Activated CD8-positive, alpha-beta T cell treated with anti-CD3 and anti-CD28 coated beads, Interleukin-2, amount 10 ng/mL, durations not matched to agents 7 days and 5 days (primary cell): ENCODE measurements at regions not wholly inside any gene's neighbourhood (a gene's known extent, or its start where the extent isn't known, plus 50 kb on each side); places are given as distances from the start of the nearest gene placed in this dataset.
"Not testable (repeated sequence)": the region's sequence is repeated elsewhere in the genome, so short reads cannot be mapped to it uniquely, and the experiment has no call there.

Source experiments
- ATAC-seq: fragments of 150-1000 bp; cut with Tn5 transposase; one replicate; pipeline ENCODE4 v1.10.0; 2021; ENCODE audit warnings: moderate library complexity
- CTCF ChIA-PET: fragments of 350-600 bp; sonication (Branson Sonifier 250); formaldehyde crosslinking; loops from one replicate; lab custom pipeline; 2021; ENCODE audit warnings: antibody characterized with exemption; lab: Charles Lee
- POLR2A ChIA-PET: fragments of 350-600 bp; sonication (Branson Sonifier 250); formaldehyde crosslinking; loops from one replicate; lab custom pipeline; 2021; ENCODE audit warnings: antibody characterized with exemption; lab: Charles Lee
- DNase-seq: peaks from one replicate; pipeline ENCODE4 v3.0.0-alpha.2; 2020
- H3K27ac Mint-ChIP-seq: one replicate; pipeline ENCODE4 v1.8.0; 2021; ENCODE audit warnings: mild to moderate bottlenecking, mixed read lengths
- H3K27me3 Mint-ChIP-seq: one replicate; pipeline ENCODE4 v1.8.0; 2021; ENCODE audit warnings: low read depth, mixed read lengths
- H3K36me3 Mint-ChIP-seq: one replicate; pipeline ENCODE4 v1.8.0; 2021; ENCODE audit warnings: low read depth, mixed read lengths
- H3K4me1 Mint-ChIP-seq: one replicate; pipeline ENCODE4 v1.8.0; 2021; ENCODE audit warnings: low read depth, mixed read lengths
- H3K4me3 Mint-ChIP-seq: one replicate; pipeline ENCODE4 v1.8.0; 2021; ENCODE audit warnings: mild to moderate bottlenecking, mixed read lengths
- H3K9me3 Mint-ChIP-seq: one replicate; pipeline ENCODE4 v1.8.0; 2022; ENCODE audit warnings: mixed read lengths; ENCODE audit not compliant: insufficient read depth

DNA sequence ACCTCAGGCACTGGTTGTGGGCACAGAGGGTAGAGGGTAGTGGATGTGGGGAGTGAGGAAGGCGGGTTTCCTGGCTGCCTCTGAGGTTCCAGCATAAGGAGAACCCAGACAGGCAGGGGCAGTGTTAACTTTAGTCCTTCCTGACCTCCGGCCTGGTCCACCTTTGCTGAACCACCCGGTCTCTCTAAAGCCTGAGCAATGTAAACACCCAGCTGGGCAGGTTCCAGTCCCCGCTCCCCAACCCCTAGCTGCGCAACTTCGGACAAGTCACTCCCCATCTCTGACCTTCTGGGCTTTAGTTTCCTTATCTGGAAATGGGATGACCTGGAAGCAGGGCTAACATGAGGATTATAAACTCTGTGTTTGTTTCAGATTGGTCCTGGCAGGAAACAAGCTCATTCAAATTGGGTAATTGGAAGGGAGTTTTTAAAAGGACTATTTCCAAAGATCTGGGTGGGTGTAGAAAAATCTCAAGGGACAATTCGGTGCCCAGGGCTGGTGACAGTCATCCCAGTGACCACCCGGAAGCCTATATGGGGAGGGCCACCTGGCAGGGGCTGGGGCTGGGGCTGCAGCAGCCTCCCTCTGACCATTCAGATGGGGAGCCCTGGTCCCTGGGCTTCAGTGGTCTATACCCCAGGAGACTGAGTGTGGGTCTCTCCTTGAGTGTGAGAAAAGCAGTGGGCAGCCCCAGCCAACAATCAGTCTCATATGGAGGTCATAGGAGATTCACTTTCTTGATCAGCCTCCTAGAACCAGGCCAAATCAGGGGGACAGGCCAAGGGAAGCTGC lies 108.3 kb upstream of the SYT13 start:
- CTCF ChIA-PET = no interaction called here
- Mint-ChIP-seq H3K4me3 (no peak overlapping the region), H3K4me1 (no peaks in the 10 kb centered on the region), H3K27ac (no peak overlapping the region), H3K36me3 (no peaks in the 10 kb centered on the region), H3K9me3 (no peaks in the 10 kb centered on the region), H3K27me3 (peaks cover 6% of the 10 kb centered on the region)
- POLR2A ChIA-PET = no interaction called here
- DNase-seq (no peak), ATAC-seq (no peak)

DNA sequence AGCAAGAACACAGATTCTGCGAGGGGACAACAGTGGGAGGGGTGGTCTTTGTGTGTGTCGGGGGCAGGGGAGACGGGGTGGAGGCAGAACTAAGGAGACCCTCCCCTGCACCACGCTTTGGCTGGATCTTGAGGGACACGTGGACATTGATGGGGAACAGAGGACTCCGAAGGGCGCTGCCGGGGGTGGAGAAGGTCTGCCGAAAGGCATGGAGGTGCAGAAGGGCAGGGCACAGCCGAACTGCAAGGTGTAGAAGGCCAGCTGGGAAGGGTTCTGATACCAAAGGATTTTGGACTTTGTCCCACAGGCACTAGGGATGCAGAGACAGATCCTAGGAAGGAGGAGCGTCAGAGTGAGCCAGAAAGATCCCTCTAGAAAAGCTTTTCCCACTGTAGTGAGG lies 107.7 kb upstream of the SYT13 start:
- ATAC-seq = no peak
- POLR2A ChIA-PET = no interaction called here
- H3K9me3 Mint-ChIP-seq = no peaks in the 10 kb centered on the region

DNA sequence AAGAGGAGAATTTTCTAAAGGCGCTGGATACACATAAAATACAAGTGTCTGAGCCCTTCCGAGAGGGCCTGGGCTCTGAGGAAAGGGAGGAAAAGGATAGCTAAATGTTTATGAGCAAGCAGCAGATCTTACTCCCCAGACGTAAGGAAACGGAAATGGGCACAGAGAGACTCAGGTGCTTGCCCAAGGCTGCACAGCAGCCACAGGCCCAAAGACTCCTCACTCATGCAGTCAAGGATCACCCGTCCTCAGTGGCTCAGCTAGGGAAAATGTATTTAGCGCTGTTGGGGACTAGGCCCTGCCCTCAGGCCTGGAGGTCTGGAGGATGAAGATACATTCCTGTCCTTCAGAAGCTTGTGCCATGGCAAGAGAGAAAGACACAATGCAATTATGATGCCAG lies 107.2 kb upstream of the SYT13 start:
- ATAC-seq (no peak), DNase-seq (no peak)
- Mint-ChIP-seq H3K36me3 (no peaks in the 10 kb centered on the region), H3K27ac (no peak overlapping the region), H3K4me1 (no peaks in the 10 kb centered on the region), H3K4me3 (no peak overlapping the region), H3K27me3 (peaks cover 6% of the 10 kb centered on the region), H3K9me3 (no peaks in the 10 kb centered on the region)
- ChIA-PET POLR2A (no interaction called here), CTCF (no interaction called here)

More for the DNA sequence above, 107.7 kb upstream of the SYT13 start:
- no peak overlapping the region for H3K27ac Mint-ChIP-seq
- no peak overlapping the region for H3K4me3 Mint-ChIP-seq
- H3K4me1 Mint-ChIP-seq = no peaks in the 10 kb centered on the region
- CTCF ChIA-PET = no interaction called here
- DNase-seq = no peak
- H3K27me3 Mint-ChIP-seq = peaks cover 6% of the 10 kb centered on the region
- no peaks in the 10 kb centered on the region for H3K36me3 Mint-ChIP-seq

DNA sequence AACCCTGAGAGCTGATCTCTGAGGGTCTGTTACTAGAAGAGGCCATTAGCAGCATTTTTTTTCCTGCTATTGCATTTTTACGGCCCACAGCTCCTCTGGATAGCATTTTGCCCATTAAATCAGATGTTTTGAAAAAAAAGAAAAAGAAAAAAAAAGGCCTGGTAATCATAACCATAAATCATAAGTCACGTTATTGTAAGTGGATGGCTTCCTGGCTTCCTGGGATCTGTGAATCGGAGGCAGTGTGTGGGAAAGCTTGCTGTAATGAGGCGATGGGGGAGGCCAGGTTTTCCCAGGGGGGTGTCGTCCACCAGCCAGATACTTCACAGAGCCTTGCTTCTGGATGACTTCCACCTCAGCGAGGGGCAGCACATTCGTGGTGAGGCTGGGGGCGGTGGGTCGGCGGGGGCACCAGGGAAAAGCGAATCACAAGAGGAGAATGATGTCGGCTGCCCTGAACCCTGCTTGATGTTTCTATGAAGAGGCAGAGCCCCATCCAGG lies 106.5 kb upstream of the SYT13 start:
- no peaks in the 10 kb centered on the region for H3K36me3 Mint-ChIP-seq
- CTCF ChIA-PET = interaction anchor here (1.5 kb wide), 1 partner anchor 379 kb away, joined by 4 read pairs; no protein-coding TSS in a partner anchor
- H3K27ac Mint-ChIP-seq = no peak overlapping the region
- no peaks in the 10 kb centered on the region for H3K9me3 Mint-ChIP-seq
- no peak overlapping the region for H3K4me3 Mint-ChIP-seq
- H3K27me3 Mint-ChIP-seq = peaks cover 7% of the 10 kb centered on the region
- DNase-seq (no peak), ATAC-seq (no peak)
- H3K4me1 Mint-ChIP-seq = no peaks in the 10 kb centered on the region
- POLR2A ChIA-PET = no interaction called here

DNA sequence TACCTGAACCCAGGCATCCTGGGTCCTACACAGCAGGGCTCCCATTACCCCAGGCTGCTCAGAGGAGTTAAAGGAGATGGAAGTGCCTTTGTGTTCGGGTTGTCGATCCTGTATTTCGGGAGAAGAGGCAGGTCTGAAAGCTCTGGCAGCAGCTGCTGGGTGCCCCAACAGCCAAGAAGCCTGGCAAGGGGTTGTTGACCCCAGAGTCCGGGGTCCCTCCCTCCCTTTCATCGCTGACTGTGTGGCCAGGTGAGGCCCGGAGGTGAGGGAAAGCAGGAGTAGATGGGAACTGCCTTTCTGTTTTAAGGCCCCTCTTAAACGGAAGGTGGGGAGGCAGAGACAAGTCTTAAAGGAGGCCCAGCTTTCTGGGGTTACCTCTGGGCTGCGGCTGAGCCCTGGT lies 106.0 kb upstream of the SYT13 start:
- H3K27me3 Mint-ChIP-seq = peaks cover 11% of the 10 kb centered on the region
- CTCF ChIA-PET = interaction anchor here (1.5 kb wide), 1 partner anchor 379 kb away, joined by 4 read pairs; no protein-coding TSS in a partner anchor
- no peaks in the 10 kb centered on the region for H3K9me3 Mint-ChIP-seq
- DNase-seq (no peak), ATAC-seq (no peak)
- H3K36me3 Mint-ChIP-seq = no peaks in the 10 kb centered on the region
- POLR2A ChIA-PET = no interaction called here
- H3K4me1 Mint-ChIP-seq = no peaks in the 10 kb centered on the region
- H3K4me3 Mint-ChIP-seq = no peak overlapping the region
- H3K27ac Mint-ChIP-seq = no peak overlapping the region

- DNase-seq (no peak), ATAC-seq (no peak)
- H3K27me3 Mint-ChIP-seq = peaks cover 7% of the 10 kb centered on the region
- H3K4me3 Mint-ChIP-seq = no peak overlapping the region
- H3K9me3 Mint-ChIP-seq = no peaks in the 10 kb centered on the region
- POLR2A ChIA-PET = no interaction called here
- no peaks in the 10 kb centered on the region for H3K36me3 Mint-ChIP-seq
- no peaks in the 10 kb centered on the region for H3K4me1 Mint-ChIP-seq
- CTCF ChIA-PET = interaction anchor here (1.5 kb wide), 1 partner anchor 380 kb away, joined by 4 read pairs; no protein-coding TSS in a partner anchor
- H3K27ac Mint-ChIP-seq = no peak overlapping the region
These were observed 105.2 kb upstream of the SYT13 start for GRCh38 chr11:45391168-45391850.

DNA sequence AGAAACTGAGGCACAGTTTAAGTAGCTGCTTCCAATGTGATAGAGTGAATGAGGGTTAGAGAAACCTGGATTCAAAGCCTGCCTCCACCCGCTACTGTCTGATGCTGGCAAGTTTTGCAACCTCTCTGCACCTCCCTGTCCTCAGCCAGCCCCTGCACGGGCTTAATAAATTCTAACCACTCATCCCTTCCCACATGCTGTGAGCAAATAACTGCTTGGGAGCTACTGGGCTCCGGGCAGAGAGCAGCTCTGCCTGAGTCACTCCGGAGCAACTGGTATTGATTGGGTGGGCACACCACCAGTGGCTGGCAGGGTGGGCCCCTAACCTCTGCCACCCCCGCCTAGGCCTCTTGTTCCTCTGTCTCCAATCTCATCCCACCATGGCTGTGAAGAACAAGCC lies 104.3 kb upstream of the SYT13 start:
- DNase-seq (no peak), ATAC-seq (no peak)
- no peak overlapping the region for H3K4me3 Mint-ChIP-seq
- peaks cover 5% of the 10 kb centered on the region for H3K27me3 Mint-ChIP-seq
- ChIA-PET POLR2A (no interaction called here), CTCF (no interaction called here)
- H3K36me3 Mint-ChIP-seq = no peaks in the 10 kb centered on the region
- H3K9me3 Mint-ChIP-seq = no peaks in the 10 kb centered on the region
- H3K27ac Mint-ChIP-seq = no peak overlapping the region
- H3K4me1 Mint-ChIP-seq = peaks cover 1% of the 10 kb centered on the region

GRCh38 chr11:45388472-45388871 lies 102.3 kb upstream of the SYT13 start:
- POLR2A ChIA-PET = no interaction called here
- no peak for ATAC-seq
- no peaks in the 10 kb centered on the region for H3K36me3 Mint-ChIP-seq
- CTCF ChIA-PET = interaction anchor here (3.4 kb wide), 1 partner anchor 17 kb away, joined by 18 read pairs; no protein-coding TSS in a partner anchor
- no peak overlapping the region for H3K4me3 Mint-ChIP-seq
- peaks cover 10% of the 10 kb centered on the region for H3K27me3 Mint-ChIP-seq
- H3K4me1 Mint-ChIP-seq = peaks cover 4% of the 10 kb centered on the region
- no peak for DNase-seq
- no peaks in the 10 kb centered on the region for H3K9me3 Mint-ChIP-seq
- H3K27ac Mint-ChIP-seq = no peak overlapping the region

DNA sequence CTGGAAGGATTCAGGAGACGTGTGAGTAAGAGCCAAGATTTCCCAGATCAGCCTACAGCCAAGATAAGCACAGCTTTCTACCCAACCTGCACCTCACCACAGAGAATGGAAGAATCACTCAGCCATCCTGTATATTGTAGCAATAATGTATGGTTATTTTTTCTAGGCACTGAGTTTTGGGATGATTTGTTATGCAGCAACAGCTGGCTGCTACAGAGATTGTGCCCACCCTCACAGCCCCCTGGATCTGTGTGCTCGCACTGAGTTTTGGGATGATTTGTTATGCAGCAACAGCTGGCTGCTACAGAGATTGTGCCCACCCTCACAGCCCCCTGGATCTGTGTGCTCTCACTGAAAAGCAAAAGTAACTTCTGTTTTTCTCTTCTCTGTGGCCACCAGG lies 101.7 kb upstream of the SYT13 start:
- H3K9me3 Mint-ChIP-seq, H3K36me3 Mint-ChIP-seq, H3K4me3 Mint-ChIP-seq, H3K27ac Mint-ChIP-seq, ATAC-seq, H3K4me1 Mint-ChIP-seq, DNase-seq, POLR2A ChIA-PET: not testable (repeated sequence)
- H3K27me3 Mint-ChIP-seq = peaks cover 12% of the 10 kb centered on the region
- CTCF ChIA-PET = interaction anchor here (3.4 kb wide), 1 partner anchor 16 kb away, joined by 18 read pairs; no protein-coding TSS in a partner anchor

GRCh38 chr11:45386972-45387371 lies 100.8 kb upstream of the SYT13 start:
- no peak for DNase-seq
- CTCF ChIA-PET = interaction anchor here (3.4 kb wide), 1 partner anchor 15 kb away, joined by 18 read pairs; no protein-coding TSS in a partner anchor

DNA sequence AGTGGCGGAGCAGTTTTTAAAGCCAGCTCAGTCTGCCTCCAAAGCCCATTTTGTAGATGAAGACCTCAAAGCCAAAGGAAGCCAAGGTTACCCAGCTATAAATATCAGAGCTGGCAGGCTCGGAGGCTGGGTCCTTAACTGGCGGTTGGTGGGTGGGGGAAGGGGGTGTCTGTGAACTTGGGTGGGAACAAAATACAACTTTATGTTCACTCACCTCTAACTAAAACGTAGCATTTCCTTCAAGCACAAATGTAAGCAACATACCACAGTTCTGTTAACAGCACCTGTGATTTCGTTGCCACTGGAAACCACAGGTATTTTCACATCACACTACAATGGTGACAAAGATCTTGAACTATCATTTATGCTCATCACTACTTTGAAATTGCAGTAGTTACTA lies 99.7 kb upstream of the SYT13 start:
- ChIA-PET CTCF (interaction anchor here (0.7 to 3.4 kb wide), 3 partner anchors 14 to 386 kb away, joined by 3 to 18 read pairs (median 5); no protein-coding TSS in a partner anchor), POLR2A (no interaction called here)
- H3K27me3 Mint-ChIP-seq = peaks cover 20% of the 10 kb centered on the region
- ATAC-seq = peak; percentile 48
- H3K9me3 Mint-ChIP-seq = no peaks in the 10 kb centered on the region
- H3K4me3 Mint-ChIP-seq = no peak overlapping the region
- no peaks in the 10 kb centered on the region for H3K36me3 Mint-ChIP-seq
- no peak for DNase-seq
- H3K4me1 Mint-ChIP-seq = peaks cover 14% of the 10 kb centered on the region
- H3K27ac Mint-ChIP-seq = no peak overlapping the region

More at GRCh38 chr11:45386972-45387371, 100.8 kb upstream of the SYT13 start:
- Mint-ChIP-seq H3K4me3 (no peak overlapping the region), H3K27ac (no peak overlapping the region), H3K36me3 (no peaks in the 10 kb centered on the region), H3K4me1 (peaks cover 14% of the 10 kb centered on the region), H3K27me3 (peaks cover 18% of the 10 kb centered on the region), H3K9me3 (no peaks in the 10 kb centered on the region)
- ATAC-seq = no peak
- POLR2A ChIA-PET = no interaction called here

DNA sequence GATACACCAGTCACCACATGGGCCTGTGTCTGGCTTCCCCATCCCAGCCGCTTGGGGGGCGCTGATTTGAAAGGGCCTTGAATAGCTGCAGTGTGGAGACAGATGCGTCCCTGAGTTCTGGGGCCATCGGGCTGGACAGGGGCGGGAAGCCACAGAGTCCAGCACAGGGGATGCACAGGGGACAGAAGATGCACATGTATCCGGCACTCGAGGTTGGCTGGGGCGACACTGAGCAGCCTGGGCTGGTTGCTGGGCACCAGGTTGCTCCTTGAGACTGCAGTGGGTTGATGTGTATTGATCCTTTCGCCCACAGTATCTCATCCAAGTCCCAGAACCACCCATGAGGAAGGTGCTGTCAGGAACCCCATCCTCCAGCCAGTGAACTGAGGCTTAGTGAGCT lies 99.3 kb upstream of the SYT13 start:
- CTCF ChIA-PET = interaction anchor here (0.7 to 3.4 kb wide), 3 partner anchors 14 to 386 kb away, joined by 3 to 18 read pairs (median 5); no protein-coding TSS in a partner anchor
- Mint-ChIP-seq H3K4me1 (peaks cover 14% of the 10 kb centered on the region), H3K4me3 (no peak overlapping the region), H3K9me3 (no peaks in the 10 kb centered on the region), H3K27me3 (peaks cover 20% of the 10 kb centered on the region), H3K27ac (no peak overlapping the region), H3K36me3 (no peaks in the 10 kb centered on the region)
- ATAC-seq (no peak), DNase-seq (no peak)
- POLR2A ChIA-PET = no interaction called here
